ENCODE measurements at regions not wholly inside any gene's neighbourhood (a gene's known extent, or its start where the extent isn't known, plus 50 kb on each side); places are given as distances from the start of the nearest gene placed in this dataset.

GRCh38 chr12:58541300-58541690 lies 379.0 kb downstream of the LRIG3 start:
- FAIRE-seq: no peak

DNA sequence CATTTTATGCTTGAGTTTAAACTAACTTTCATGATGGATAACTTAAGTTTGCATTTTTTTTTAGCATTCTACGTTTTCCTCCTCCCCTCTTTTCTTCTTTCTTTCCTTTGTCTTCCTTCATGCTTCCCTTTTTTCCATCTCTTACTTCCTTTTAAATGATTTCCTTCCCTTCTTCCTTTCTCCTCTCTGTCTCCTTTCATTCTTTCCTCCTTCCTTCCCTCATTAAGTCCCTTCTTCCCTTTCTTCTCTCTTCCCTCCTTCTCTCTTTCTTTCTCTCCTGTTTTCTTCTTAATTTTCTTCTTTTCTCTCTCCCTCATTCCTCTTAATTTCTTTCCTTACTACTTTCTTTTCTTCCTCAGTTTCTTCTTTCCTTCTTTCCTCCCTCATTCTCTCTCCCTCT lies 376.0 kb downstream of the LRIG3 start:
- FAIRE-seq: no peak

GRCh38 chr12:58547217-58547616 lies 373.1 kb downstream of the LRIG3 start:
- no peak for FAIRE-seq

- no peak for FAIRE-seq
These were observed 371.5 kb downstream of the LRIG3 start for GRCh38 chr12:58548801-58549200.

- FAIRE-seq: no peak
These were observed 365.7 kb downstream of the LRIG3 start for GRCh38 chr12:58554522-58555157.

DNA sequence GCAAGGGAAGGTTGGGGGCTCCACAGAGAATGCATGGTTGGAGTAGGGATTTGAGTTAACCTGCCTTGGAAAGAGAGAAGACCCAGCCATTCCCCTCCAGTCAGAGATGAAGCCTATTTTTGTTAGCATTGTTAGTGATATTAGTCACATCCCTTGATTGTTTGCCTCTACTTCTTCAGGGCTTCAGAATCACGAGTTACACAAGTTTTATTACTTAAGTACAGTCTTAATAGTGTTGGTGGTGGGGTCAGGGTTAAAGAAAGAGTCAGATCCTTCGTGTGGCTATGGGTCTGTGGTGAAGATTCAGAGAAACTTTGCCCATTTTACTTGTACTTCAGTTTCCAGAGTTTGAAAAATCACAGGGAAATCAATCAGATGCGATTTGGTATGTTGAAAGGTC lies 363.1 kb downstream of the LRIG3 start:
- no peak for FAIRE-seq

DNA sequence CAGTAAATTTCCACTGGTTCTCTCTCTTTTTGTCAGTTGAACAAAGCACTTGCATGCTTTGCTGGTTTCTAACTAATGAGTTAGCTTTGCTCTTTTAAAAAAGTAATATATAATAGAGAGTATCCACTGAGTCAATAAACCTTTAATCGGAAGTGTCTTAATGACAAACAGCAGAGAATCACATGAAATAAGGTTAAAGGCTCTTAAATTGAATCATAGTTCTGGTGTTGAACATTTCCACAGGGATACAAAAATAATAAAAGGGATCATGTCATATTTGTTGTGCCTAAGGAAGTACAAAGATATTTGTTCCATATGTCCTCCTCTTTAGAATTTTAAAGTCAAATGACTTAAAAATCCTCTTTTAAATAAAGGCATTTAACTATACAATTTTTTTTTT lies 362.6 kb downstream of the LRIG3 start:
- FAIRE-seq: no peak

DNA sequence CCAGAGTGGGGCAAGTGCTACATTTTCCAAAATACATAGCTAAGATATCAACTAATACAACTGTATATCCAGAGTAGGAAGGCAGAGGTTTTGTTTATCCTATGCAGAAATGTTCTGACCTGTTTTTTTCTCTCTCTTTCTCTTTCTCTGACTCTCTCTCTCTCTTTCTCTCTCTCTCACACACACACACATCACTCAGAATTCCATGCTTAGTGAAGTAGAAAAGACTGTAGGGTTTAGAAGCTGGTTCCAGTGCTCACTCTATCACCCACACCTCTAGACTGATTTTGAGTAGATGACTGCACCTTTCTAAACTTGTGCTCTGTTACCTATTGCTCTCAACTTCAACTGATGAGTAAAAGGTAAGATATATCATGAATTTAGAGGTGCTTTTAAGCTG lies 356.7 kb downstream of the LRIG3 start:
- FAIRE-seq: no peak

DNA sequence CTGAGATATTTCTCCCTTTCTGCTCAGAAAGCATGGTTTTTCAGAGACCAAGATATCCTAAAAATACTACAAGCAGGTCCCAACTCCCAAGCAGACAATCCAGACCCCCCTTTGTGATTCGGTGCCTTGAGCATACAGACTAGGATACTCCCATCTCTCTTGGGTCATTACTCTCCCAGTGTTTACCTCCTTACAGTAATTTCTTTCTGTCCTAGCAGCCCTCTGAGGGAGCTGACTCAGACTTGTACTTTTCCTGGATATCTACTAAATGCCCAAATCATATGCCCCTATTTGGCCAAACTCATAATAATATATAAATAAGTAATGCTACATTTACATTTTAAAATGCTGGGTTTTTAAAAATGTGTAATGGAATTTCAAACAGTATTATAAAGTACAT lies 355.6 kb downstream of the LRIG3 start:
- no peak for FAIRE-seq

DNA sequence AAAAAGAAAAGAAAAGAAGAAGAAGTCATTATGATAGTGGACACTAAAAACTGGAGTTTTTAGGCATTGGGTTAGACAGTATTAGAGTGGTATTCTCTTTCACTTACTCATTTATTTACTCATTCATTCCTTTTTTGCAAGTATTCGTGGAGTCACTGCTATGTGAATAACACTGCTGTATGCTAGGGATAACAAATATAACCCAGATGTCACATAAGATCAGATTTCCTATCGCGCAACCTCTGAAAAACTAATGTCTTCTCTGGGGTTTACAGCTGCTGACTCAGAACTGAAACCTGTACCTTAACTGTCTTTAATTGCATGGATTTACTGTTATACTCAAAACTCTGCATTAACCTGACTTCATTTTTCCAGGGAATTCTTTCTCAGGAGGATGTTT lies 353.7 kb downstream of the LRIG3 start:
- FAIRE-seq: no peak

DNA sequence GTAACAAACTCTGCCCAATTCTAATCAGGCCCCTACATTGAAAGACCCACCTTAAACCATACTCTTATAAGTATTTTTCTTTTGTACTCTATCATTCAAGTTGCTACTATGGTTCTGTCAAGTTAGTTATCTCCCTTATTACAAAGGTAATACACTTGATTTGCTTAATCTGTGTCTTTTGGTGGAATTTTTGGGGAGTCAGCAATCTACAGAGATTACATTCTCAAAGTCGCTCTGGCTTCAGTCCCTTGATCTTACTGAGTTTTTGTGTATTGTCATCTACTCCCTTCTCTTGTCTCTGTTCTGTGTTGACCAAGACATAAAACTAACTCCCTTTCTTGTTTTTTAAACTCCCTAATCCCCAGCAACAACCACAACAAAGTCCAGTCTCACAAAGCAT lies 353.1 kb downstream of the LRIG3 start:
- no peak for FAIRE-seq

DNA sequence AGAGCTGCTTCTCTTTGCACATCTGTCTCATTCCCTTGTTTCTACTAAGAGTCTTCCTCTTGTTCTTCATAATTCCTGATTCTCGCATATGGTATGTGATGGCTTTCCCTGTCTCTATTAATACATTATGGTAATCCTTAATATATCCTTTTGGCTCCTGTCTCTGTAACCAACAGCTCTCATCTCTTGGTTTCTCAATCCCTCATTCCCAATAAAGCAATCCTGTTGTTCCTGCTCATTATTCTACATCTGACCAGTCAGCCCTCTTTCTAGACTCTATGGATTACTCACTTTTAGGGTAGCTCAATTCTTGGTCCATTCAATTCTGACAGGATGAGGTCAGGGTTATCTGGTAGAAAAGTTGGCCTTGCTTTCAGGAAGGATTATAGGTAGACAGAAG lies 349.9 kb downstream of the LRIG3 start:
- no peak for FAIRE-seq

GRCh38 chr12:58575256-58575655 lies 345.0 kb downstream of the LRIG3 start:
- FAIRE-seq: no peak

DNA sequence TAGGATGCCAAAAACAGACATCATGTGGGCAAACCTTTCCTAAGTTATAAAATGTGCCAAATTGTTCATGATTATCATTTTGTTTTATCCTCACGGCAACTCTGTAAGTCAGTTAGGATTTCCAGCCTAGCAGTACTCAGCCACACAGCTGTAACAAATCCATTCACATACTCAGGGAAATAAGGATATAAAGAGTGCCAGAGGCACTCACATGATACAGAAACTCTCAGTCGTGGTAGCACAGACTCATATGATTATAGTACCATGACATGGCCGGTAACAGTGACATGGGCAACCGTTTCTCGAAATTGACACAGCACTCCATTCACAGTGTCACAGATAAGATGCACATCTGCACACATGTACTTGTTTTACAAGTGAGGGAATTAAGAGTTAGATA lies 344.2 kb downstream of the LRIG3 start:
- FAIRE-seq: no peak

- FAIRE-seq: no peak
These were observed 343.4 kb downstream of the LRIG3 start for GRCh38 chr12:58576916-58577315.

GRCh38 chr12:58580095-58580494 lies 340.2 kb downstream of the LRIG3 start:
- FAIRE-seq: no peak

GRCh38 chr12:58583529-58583928 lies 336.8 kb downstream of the LRIG3 start:
- FAIRE-seq: no peak

GRCh38 chr12:58583940-58584339 lies 336.4 kb downstream of the LRIG3 start:
- FAIRE-seq: no peak

DNA sequence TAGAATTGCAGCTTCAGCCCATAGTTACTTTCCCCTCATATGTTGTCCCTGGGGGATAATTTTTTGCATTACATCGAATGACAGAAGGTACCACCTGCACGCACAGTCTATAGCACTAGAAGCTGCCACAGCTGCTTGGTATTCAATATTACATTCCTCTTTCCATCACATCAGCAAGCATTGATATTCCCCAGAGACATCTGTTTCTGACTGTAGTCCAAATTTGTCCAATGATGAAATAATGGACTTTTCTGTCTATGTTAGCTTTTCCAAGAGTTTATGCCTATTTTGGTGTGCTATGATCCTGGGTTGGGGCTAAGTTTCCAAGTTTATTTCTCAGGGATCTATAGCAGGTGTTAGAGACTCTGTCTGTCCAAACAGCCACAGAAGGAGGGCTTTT lies 335.4 kb downstream of the LRIG3 start:
- FAIRE-seq: no peak

GRCh38 chr12:58586762-58587161 lies 333.5 kb downstream of the LRIG3 start:
- FAIRE-seq: no peak

DNA sequence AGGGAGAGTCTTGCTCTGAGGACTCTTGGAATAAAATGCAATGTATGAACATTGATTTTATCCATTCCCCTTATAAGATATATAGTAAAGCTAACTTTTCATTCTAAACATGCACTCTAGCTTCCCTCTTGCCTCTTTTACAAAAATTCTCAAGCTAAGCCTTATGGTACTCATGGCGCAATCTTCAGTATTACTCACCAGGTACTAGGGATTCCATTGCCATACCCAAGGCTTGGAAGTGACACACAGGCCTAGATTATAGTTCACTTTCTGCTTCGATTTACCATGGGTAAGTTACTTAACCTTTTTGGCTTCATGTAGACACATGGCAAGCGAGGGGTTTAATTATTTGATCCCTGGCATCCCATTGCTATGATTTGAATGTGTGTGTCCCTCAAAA lies 331.5 kb downstream of the LRIG3 start:
- FAIRE-seq: no peak

- no peak for FAIRE-seq
These were observed 327.7 kb downstream of the LRIG3 start for GRCh38 chr12:58592475-58593207.

- FAIRE-seq: no peak
These were observed 326.6 kb downstream of the LRIG3 start for GRCh38 chr12:58593557-58594304.

GRCh38 chr12:58596381-58596780 lies 323.9 kb downstream of the LRIG3 start:
- FAIRE-seq: no peak
